ENCODE measurements at regions not wholly inside any gene's neighbourhood (a gene's known extent, or its start where the extent isn't known, plus 50 kb on each side); places are given as distances from the start of the nearest gene placed in this dataset.

GRCh38 chr6:68042339-68043121 lies 592.6 kb upstream of the ADGRB3 start:
- Histone ChIP-seq H3K4me3 (ENCODE audit: low read depth, low read length, poor library complexity, severe bottlenecking) (no peak overlapping the region), H3K36me3 (ENCODE audit: insufficient read depth, low read length, poor library complexity, severe bottlenecking) (no peaks in the 10 kb centered on the region), H3K4me1 (ENCODE audit: insufficient read depth, low read length, poor library complexity, severe bottlenecking) (no peaks in the 10 kb centered on the region), H3K27ac (ENCODE audit: low read depth, low read length, poor library complexity, severe bottlenecking) (no peak overlapping the region), H3K9me3 (ENCODE audit: low read depth, low read length, poor library complexity, severe bottlenecking) (no peaks in the 10 kb centered on the region), H3K27me3 (replicated peaks; ENCODE audit: insufficient read depth, low read depth, low read length, poor library complexity) (no peaks in the 10 kb centered on the region)
- POLR2A ChIA-PET (ENCODE audit: low non-redundant PET) = no interaction called here
- no peak for TF ChIP-seq EZH2 (IDR thresholded peaks at IDR 0.05; ENCODE audit: borderline replicate concordance, low read depth, low read length, poor library complexity, severe bottlenecking)
- TF ChIP-seq, protein P1, sequence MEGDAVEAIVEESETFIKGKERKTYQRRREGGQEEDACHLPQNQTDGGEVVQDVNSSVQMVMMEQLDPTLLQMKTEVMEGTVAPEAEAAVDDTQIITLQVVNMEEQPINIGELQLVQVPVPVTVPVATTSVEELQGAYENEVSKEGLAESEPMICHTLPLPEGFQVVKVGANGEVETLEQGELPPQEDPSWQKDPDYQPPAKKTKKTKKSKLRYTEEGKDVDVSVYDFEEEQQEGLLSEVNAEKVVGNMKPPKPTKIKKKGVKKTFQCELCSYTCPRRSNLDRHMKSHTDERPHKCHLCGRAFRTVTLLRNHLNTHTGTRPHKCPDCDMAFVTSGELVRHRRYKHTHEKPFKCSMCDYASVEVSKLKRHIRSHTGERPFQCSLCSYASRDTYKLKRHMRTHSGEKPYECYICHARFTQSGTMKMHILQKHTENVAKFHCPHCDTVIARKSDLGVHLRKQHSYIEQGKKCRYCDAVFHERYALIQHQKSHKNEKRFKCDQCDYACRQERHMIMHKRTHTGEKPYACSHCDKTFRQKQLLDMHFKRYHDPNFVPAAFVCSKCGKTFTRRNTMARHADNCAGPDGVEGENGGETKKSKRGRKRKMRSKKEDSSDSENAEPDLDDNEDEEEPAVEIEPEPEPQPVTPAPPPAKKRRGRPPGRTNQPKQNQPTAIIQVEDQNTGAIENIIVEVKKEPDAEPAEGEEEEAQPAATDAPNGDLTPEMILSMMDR (conservative IDR thresholded peaks at IDR 0.05; ENCODE audit: low read depth, low read length) = no peak
- no TSS peak for BruUV-seq (replicated peaks)
- CTCF ChIA-PET = no interaction called here
- no peak for DNase-seq (ENCODE audit: low spot score)
- intact Hi-C loops (cut with micrococcal nuclease; ENCODE audit: unreplicated experiment) = no loop called here

- intact Hi-C loops (cut with micrococcal nuclease; ENCODE audit: unreplicated experiment) = no loop called here
- H3K4me3 ChIP-seq (ENCODE audit: low read depth, low read length, poor library complexity, severe bottlenecking) = no peak overlapping the region
Observed at GRCh38 chr6:68040780-68041179, 594.3 kb upstream of the ADGRB3 start.

GRCh38 chr6:68040312-68040778 lies 594.7 kb upstream of the ADGRB3 start:
- TF ChIP-seq, protein P1 (conservative IDR thresholded peaks at IDR 0.05; ENCODE audit: low read depth, low read length) = no peak
- TF ChIP-seq EZH2 (IDR thresholded peaks at IDR 0.05; ENCODE audit: borderline replicate concordance, low read depth, low read length, poor library complexity, severe bottlenecking) = no peak
- ChIA-PET CTCF (no interaction called here), POLR2A (ENCODE audit: low non-redundant PET) (no interaction called here)
- Histone ChIP-seq H3K27me3 (replicated peaks; ENCODE audit: insufficient read depth, low read depth, low read length, poor library complexity) (no peaks in the 10 kb centered on the region), H3K4me3 (ENCODE audit: low read depth, low read length, poor library complexity, severe bottlenecking) (no peak overlapping the region), H3K4me1 (ENCODE audit: insufficient read depth, low read length, poor library complexity, severe bottlenecking) (no peaks in the 10 kb centered on the region), H3K9me3 (ENCODE audit: low read depth, low read length, poor library complexity, severe bottlenecking) (no peaks in the 10 kb centered on the region), H3K36me3 (ENCODE audit: insufficient read depth, low read length, poor library complexity, severe bottlenecking) (no peaks in the 10 kb centered on the region), H3K27ac (ENCODE audit: low read depth, low read length, poor library complexity, severe bottlenecking) (no peak overlapping the region)
- no TSS peak for BruUV-seq (replicated peaks)
- no peak for DNase-seq (ENCODE audit: low spot score)
- intact Hi-C loops (cut with micrococcal nuclease; ENCODE audit: unreplicated experiment) = no loop called here

More at GRCh38 chr6:68040780-68041179, 594.3 kb upstream of the ADGRB3 start:
- DNase-seq (ENCODE audit: low spot score) = no peak
- ChIA-PET POLR2A (ENCODE audit: low non-redundant PET) (no interaction called here), CTCF (no interaction called here)
- H3K9me3 ChIP-seq (ENCODE audit: low read depth, low read length, poor library complexity, severe bottlenecking) = no peaks in the 10 kb centered on the region
- no peak overlapping the region for H3K27ac ChIP-seq (ENCODE audit: low read depth, low read length, poor library complexity, severe bottlenecking)
- no TSS peak for BruUV-seq (replicated peaks)
- no peak for TF ChIP-seq EZH2 (IDR thresholded peaks at IDR 0.05; ENCODE audit: borderline replicate concordance, low read depth, low read length, poor library complexity, severe bottlenecking)
- TF ChIP-seq, protein P1 (conservative IDR thresholded peaks at IDR 0.05; ENCODE audit: low read depth, low read length) = no peak
- no peaks in the 10 kb centered on the region for H3K36me3 ChIP-seq (ENCODE audit: insufficient read depth, low read length, poor library complexity, severe bottlenecking)
- no peaks in the 10 kb centered on the region for H3K4me1 ChIP-seq (ENCODE audit: insufficient read depth, low read length, poor library complexity, severe bottlenecking)
- no peaks in the 10 kb centered on the region for H3K27me3 ChIP-seq (replicated peaks; ENCODE audit: insufficient read depth, low read depth, low read length, poor library complexity)

All from A673 (cell line).